ENCODE measurements at regions not wholly inside any gene's neighbourhood (a gene's known extent, or its start where the extent isn't known, plus 50 kb on each side); places are given as distances from the start of the nearest gene placed in this dataset.
"Not testable (repeated sequence)": the region's sequence is repeated elsewhere in the genome, so short reads cannot be mapped to it uniquely, and the experiment has no call there.

GRCh38 chr13:82187227-82187626 lies 1695.0 kb downstream of the SLITRK1 start:
- Histone ChIP-seq H3K36me3 (ENCODE audit: low read depth) (no peaks in the 10 kb centered on the region), H3K4me1 (ENCODE audit: low read depth) (no peaks in the 10 kb centered on the region), H3K9me3 (peaks cover 16% of the 10 kb centered on the region), H3K4me3 (no peak overlapping the region)
- DNase-seq (no peak), ATAC-seq (no peak)
- intact Hi-C loops (cut with DNase I, micrococcal nuclease), result no loop called here
- TF ChIP-seq CTCF (IDR thresholded peaks at IDR 0.05), result no peak

- Histone ChIP-seq H3K4me3 (no peak overlapping the region), H3K9me3 (peaks cover 44% of the 10 kb centered on the region), H3K4me1 (ENCODE audit: low read depth) (no peaks in the 10 kb centered on the region), H3K36me3 (ENCODE audit: low read depth) (no peaks in the 10 kb centered on the region)
- intact Hi-C loops (cut with DNase I, micrococcal nuclease), result no loop called here
- TF ChIP-seq CTCF (IDR thresholded peaks at IDR 0.05), result no peak
- DNase-seq, result no peak
- no peak for ATAC-seq
Measured at GRCh38 chr13:82176751-82177150, 1705.5 kb downstream of the SLITRK1 start.

- TF ChIP-seq CTCF (IDR thresholded peaks at IDR 0.05), result no peak
- peak in 1 of 3 donors; percentile 29 for DNase-seq
- Histone ChIP-seq H3K4me3 (no peak overlapping the region), H3K4me1 (ENCODE audit: low read depth) (no peaks in the 10 kb centered on the region), H3K36me3 (ENCODE audit: low read depth) (no peaks in the 10 kb centered on the region), H3K9me3 (peaks cover 74% of the 10 kb centered on the region)
- ATAC-seq, result no peak
- intact Hi-C loops (cut with DNase I, micrococcal nuclease), result no loop called here
Measured at GRCh38 chr13:82165396-82166174, 1716.7 kb downstream of the SLITRK1 start.

GRCh38 chr13:82164780-82165395 lies 1717.4 kb downstream of the SLITRK1 start:
- H3K4me1 ChIP-seq (ENCODE audit: low read depth); ATAC-seq; H3K4me3 ChIP-seq; intact Hi-C loops (cut with DNase I, micrococcal nuclease); H3K36me3 ChIP-seq (ENCODE audit: low read depth): not testable (repeated sequence)
- peak in 1 of 3 donors; percentile 34 for DNase-seq
- peaks cover 72% of the 10 kb centered on the region for H3K9me3 ChIP-seq

GRCh38 chr13:82147526-82147925 lies 1734.7 kb downstream of the SLITRK1 start:
- DNase-seq (no peak), ATAC-seq (no peak)
- no peak overlapping the region for H3K4me3 ChIP-seq
- no peak for TF ChIP-seq CTCF (IDR thresholded peaks at IDR 0.05)
- no peaks in the 10 kb centered on the region for H3K36me3 ChIP-seq (ENCODE audit: low read depth)
- H3K9me3 ChIP-seq, result peaks cover 12% of the 10 kb centered on the region
- intact Hi-C loops (cut with DNase I, micrococcal nuclease), result no loop called here
- H3K4me1 ChIP-seq (ENCODE audit: low read depth), result no peaks in the 10 kb centered on the region

GRCh38 chr13:82136880-82137279 lies 1745.4 kb downstream of the SLITRK1 start:
- Histone ChIP-seq H3K36me3 (ENCODE audit: low read depth) (no peaks in the 10 kb centered on the region), H3K4me3 (no peak overlapping the region), H3K9me3 (peaks cover 46% of the 10 kb centered on the region), H3K4me1 (ENCODE audit: low read depth) (no peaks in the 10 kb centered on the region)
- ATAC-seq (no peak), DNase-seq (no peak)
- intact Hi-C loops (cut with DNase I, micrococcal nuclease), result no loop called here
- no peak for TF ChIP-seq CTCF (IDR thresholded peaks at IDR 0.05)

All from mucosa of descending colon (tissue), 3 donors.